ENCODE measurements at regions not wholly inside any gene's neighbourhood (a gene's known extent, or its start where the extent isn't known, plus 50 kb on each side); places are given as distances from the start of the nearest gene placed in this dataset.

GRCh38 chr2:57888463-57888862, 158.1 kb upstream of the VRK2 start:
- Histone ChIP-seq H3K27me3 (ENCODE audit: insufficient read depth, low read length, poor library complexity, severe bottlenecking) (no peaks in the 10 kb centered on the region), H3K4me1 (ENCODE audit: insufficient read depth, low read length, poor library complexity, severe bottlenecking) (no peaks in the 10 kb centered on the region), H2AFZ (ENCODE audit: low read length) (no peak overlapping the region), H3K9ac (ENCODE audit: low read depth, low read length, poor library complexity, severe bottlenecking) (no peak overlapping the region), H3K36me3 (ENCODE audit: insufficient read depth, low read length) (no peaks in the 10 kb centered on the region), H3K9me3 (ENCODE audit: insufficient read depth, low read depth, low read length) (no peaks in the 10 kb centered on the region), H4K20me1 (ENCODE audit: insufficient read depth, low read length, poor library complexity, severe bottlenecking) (no peaks in the 10 kb centered on the region), H3K9me2 (replicated peaks; ENCODE audit: low read depth, low read length) (no peaks in the 10 kb centered on the region), H3K4me2 (ENCODE audit: low read depth, low read length, poor library complexity, severe bottlenecking) (no peak overlapping the region), H3K4me3 (ENCODE audit: low read length, poor library complexity, severe bottlenecking) (no peak overlapping the region), H3F3A (ENCODE audit: low read depth) (no peaks in the 10 kb centered on the region), H3K79me2 (ENCODE audit: insufficient read depth, low read length) (no peaks in the 10 kb centered on the region)
- TF ChIP-seq CTCF (conservative IDR thresholded peaks at IDR 0.05; ENCODE audit: low read length) (no peak), EZH2phosphoT487 (IDR thresholded peaks at IDR 0.05; ENCODE audit: borderline replicate concordance) (no peak)

GRCh38 chr2:57890464-57890863, 156.1 kb upstream of the VRK2 start:
- H3K9ac ChIP-seq (ENCODE audit: low read depth, low read length, poor library complexity, severe bottlenecking) = no peak overlapping the region
- H3K4me1 ChIP-seq (ENCODE audit: insufficient read depth, low read length, poor library complexity, severe bottlenecking) = no peaks in the 10 kb centered on the region
- no peaks in the 10 kb centered on the region for H3K36me3 ChIP-seq (ENCODE audit: insufficient read depth, low read length)
- H3K9me2 ChIP-seq (replicated peaks; ENCODE audit: low read depth, low read length) = no peaks in the 10 kb centered on the region
- no peaks in the 10 kb centered on the region for H3F3A ChIP-seq (ENCODE audit: low read depth)
- H3K4me2 ChIP-seq (ENCODE audit: low read depth, low read length, poor library complexity, severe bottlenecking) = no peak overlapping the region
- no peaks in the 10 kb centered on the region for H3K27me3 ChIP-seq (ENCODE audit: insufficient read depth, low read length, poor library complexity, severe bottlenecking)
- no peaks in the 10 kb centered on the region for H3K79me2 ChIP-seq (ENCODE audit: insufficient read depth, low read length)
- TF ChIP-seq EZH2phosphoT487 (IDR thresholded peaks at IDR 0.05; ENCODE audit: borderline replicate concordance) (no peak), CTCF (conservative IDR thresholded peaks at IDR 0.05; ENCODE audit: low read length) (no peak)
- no peak overlapping the region for H3K4me3 ChIP-seq (ENCODE audit: low read length, poor library complexity, severe bottlenecking)
- H4K20me1 ChIP-seq (ENCODE audit: insufficient read depth, low read length, poor library complexity, severe bottlenecking) = no peaks in the 10 kb centered on the region
- no peak overlapping the region for H2AFZ ChIP-seq (ENCODE audit: low read length)
- no peaks in the 10 kb centered on the region for H3K9me3 ChIP-seq (ENCODE audit: insufficient read depth, low read depth, low read length)

- Histone ChIP-seq H3K4me1 (ENCODE audit: insufficient read depth, low read length, poor library complexity, severe bottlenecking) (no peaks in the 10 kb centered on the region), H3K36me3 (ENCODE audit: insufficient read depth, low read length) (no peaks in the 10 kb centered on the region), H3K9me2 (replicated peaks; ENCODE audit: low read depth, low read length) (no peaks in the 10 kb centered on the region), H3F3A (ENCODE audit: low read depth) (no peaks in the 10 kb centered on the region), H3K79me2 (ENCODE audit: insufficient read depth, low read length) (no peaks in the 10 kb centered on the region), H2AFZ (ENCODE audit: low read length) (no peak overlapping the region), H4K20me1 (ENCODE audit: insufficient read depth, low read length, poor library complexity, severe bottlenecking) (no peaks in the 10 kb centered on the region), H3K27me3 (ENCODE audit: insufficient read depth, low read length, poor library complexity, severe bottlenecking) (no peaks in the 10 kb centered on the region), H3K4me2 (ENCODE audit: low read depth, low read length, poor library complexity, severe bottlenecking) (no peak overlapping the region), H3K9ac (ENCODE audit: low read depth, low read length, poor library complexity, severe bottlenecking) (no peak overlapping the region), H3K4me3 (ENCODE audit: low read length, poor library complexity, severe bottlenecking) (no peak overlapping the region), H3K9me3 (ENCODE audit: insufficient read depth, low read depth, low read length) (no peaks in the 10 kb centered on the region)
- no peak for TF ChIP-seq CTCF (conservative IDR thresholded peaks at IDR 0.05; ENCODE audit: low read length)
These were observed 155.4 kb upstream of the VRK2 start for GRCh38 chr2:57891086-57891712.
